Astrocyte of the spinal cord (primary cell): ENCODE measurements at regions not wholly inside any gene's neighbourhood (a gene's known extent, or its start where the extent isn't known, plus 50 kb on each side); places are given as distances from the start of the nearest gene placed in this dataset.

Experiments
- DNase-seq: peaks from one replicate; pipeline ENCODE4 v3.0.0; 2011; ENCODE audit warnings: low read depth, low spot score
- H3K4me3 ChIP-seq: 2 replicates; pipeline ENCODE4 v1.5.1; 2011; ENCODE audit warnings: low read depth, mild to moderate bottlenecking, low read length, moderate library complexity
- CTCF ChIP-seq: IDR thresholded peaks from 2 replicates; pipeline ENCODE4 v1.5.1; 2012; ENCODE audit warnings: low read depth, mild to moderate bottlenecking, low read length, inconsistent platforms
- in situ Hi-C: cut with HindIII; loops from 2 replicates; pipeline ENCODE4 v1.10.0; 2017; ENCODE audit warnings: low sequenced_read_pairs

GRCh38 chr7:88357294-88357693 is 50.6 kb upstream of the STEAP4 start:
- DNase-seq = no peak
- TF ChIP-seq CTCF = no peak
- in situ Hi-C loops = no loop called here

More at GRCh38 chr7:88357294-88357693, 50.6 kb upstream of the STEAP4 start:
- no peak overlapping the region for H3K4me3 ChIP-seq
